Nephron (organoid): ENCODE measurements at regions not wholly inside any gene's neighbourhood (a gene's known extent, or its start where the extent isn't known, plus 50 kb on each side); places are given as distances from the start of the nearest gene placed in this dataset.

Source experiments
- H3K27ac Mint-ChIP-seq, 3 experiments: 2 replicates each; pipeline ENCODE4 v1.8.0; 2020; ENCODE audit warnings: mixed read lengths in 3 of 3, mild to moderate bottlenecking in 2 of 3, moderate library complexity in 1 of 3
- H3K27me3 Mint-ChIP-seq: 2 replicates; pipeline ENCODE4 v1.8.0; 2021; ENCODE audit warnings: low read depth, mild to moderate bottlenecking, moderate library complexity, mixed read lengths
- H3K36me3 Mint-ChIP-seq: 2 replicates; pipeline ENCODE4 v1.8.0; 2020; ENCODE audit warnings: low read depth, mixed read lengths
- H3K4me1 Mint-ChIP-seq: 2 replicates; pipeline ENCODE4 v1.8.0; 2020; ENCODE audit warnings: mixed read lengths
- H3K4me3 Mint-ChIP-seq, 3 experiments: 2 replicates each; pipeline ENCODE4 v1.8.0; 2020; ENCODE audit warnings: mild to moderate bottlenecking in 3 of 3, mixed read lengths in 3 of 3, moderate library complexity in 2 of 3
- H3K9me3 Mint-ChIP-seq: 2 replicates; pipeline ENCODE4 v1.8.0; 2020; ENCODE audit warnings: mixed read lengths
- TF ChIP-seq, protein P1 (sequence below), 3 experiments: fragments of 200-600 bp; sonication (generic); IDR thresholded peaks; one replicate each; pipeline ENCODE4 v1.5.0; 2021; ENCODE audit warnings: antibody characterized with exemption in 3 of 3; ENCODE audit not compliant: unreplicated experiment in 3 of 3

DNA sequence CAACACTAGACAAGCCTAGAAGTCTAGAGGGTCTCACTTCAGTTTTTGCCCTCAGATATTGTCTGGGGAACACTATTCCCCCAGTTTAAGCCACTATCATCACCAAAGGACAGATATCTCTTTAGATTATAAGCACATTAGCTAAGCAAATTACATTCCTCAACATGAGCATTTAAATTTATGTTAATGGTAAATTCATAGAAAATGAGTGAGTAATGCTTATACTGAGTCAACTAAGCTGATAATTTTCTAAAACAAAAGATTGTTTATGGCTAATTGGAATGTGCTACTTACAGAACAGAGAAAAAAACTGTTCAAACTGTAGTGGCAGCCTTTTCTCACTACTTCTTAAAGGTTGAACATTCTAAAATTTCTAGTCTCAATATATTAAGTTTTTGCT lies 290.2 kb downstream of the SLITRK1 start:
- no peak overlapping the region for H3K4me3 Mint-ChIP-seq
- no peak overlapping the region for H3K27ac Mint-ChIP-seq
- peaks cover 3% of the 10 kb centered on the region for H3K9me3 Mint-ChIP-seq
- H3K36me3 Mint-ChIP-seq: no peaks in the 10 kb centered on the region
- H3K27me3 Mint-ChIP-seq: no peaks in the 10 kb centered on the region
- no peaks in the 10 kb centered on the region for H3K4me1 Mint-ChIP-seq
- TF ChIP-seq, protein P1, sequence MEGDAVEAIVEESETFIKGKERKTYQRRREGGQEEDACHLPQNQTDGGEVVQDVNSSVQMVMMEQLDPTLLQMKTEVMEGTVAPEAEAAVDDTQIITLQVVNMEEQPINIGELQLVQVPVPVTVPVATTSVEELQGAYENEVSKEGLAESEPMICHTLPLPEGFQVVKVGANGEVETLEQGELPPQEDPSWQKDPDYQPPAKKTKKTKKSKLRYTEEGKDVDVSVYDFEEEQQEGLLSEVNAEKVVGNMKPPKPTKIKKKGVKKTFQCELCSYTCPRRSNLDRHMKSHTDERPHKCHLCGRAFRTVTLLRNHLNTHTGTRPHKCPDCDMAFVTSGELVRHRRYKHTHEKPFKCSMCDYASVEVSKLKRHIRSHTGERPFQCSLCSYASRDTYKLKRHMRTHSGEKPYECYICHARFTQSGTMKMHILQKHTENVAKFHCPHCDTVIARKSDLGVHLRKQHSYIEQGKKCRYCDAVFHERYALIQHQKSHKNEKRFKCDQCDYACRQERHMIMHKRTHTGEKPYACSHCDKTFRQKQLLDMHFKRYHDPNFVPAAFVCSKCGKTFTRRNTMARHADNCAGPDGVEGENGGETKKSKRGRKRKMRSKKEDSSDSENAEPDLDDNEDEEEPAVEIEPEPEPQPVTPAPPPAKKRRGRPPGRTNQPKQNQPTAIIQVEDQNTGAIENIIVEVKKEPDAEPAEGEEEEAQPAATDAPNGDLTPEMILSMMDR (IDR thresholded peaks at IDR 0.05; ENCODE audit: unreplicated experiment in 3 of 3): no peak

DNA sequence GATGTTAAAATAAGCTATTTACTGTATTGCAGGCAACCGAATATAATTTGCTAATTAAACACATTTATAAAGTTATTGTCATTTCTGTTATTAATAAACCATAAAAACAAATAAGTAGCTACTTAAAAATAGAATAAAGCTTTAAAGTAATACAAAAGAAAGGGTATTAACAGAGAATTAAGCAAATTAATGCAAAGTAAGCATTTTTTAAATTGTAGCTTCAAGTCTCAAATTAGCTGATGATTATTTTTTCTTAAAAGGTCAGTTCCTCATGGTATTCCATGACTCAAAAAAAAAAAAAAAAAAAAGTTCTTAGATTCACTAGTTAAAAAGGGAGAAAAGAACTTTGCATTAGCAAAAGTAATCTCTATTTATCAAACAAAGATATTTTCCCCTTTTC lies 292.5 kb downstream of the SLITRK1 start:
- Mint-ChIP-seq H3K9me3 (peaks cover under 1% of the 10 kb centered on the region), H3K4me3 (no peak overlapping the region), H3K4me1 (no peaks in the 10 kb centered on the region), H3K27ac (no peak overlapping the region), H3K36me3 (no peaks in the 10 kb centered on the region), H3K27me3 (no peaks in the 10 kb centered on the region)
- TF ChIP-seq, protein P1 (IDR thresholded peaks at IDR 0.05; ENCODE audit: unreplicated experiment in 3 of 3): no peak

DNA sequence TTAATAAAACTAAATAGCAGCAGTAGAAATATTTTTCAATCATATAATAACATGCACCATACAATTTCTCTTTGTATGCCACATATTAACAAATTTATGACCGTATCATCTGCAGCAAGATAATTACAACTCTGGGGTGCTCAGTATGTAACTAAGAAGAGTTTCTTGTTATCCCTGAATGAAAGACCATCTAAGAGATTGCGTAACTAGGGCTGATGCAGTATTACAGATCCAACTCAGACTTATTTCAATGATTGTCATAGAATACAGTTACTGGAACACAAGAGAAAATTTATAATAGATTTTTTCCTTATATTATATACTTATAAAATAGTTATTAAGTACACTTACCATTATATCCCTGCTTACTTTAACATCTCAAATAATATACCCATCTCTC lies 305.1 kb downstream of the SLITRK1 start:
- H3K27me3 Mint-ChIP-seq: no peaks in the 10 kb centered on the region
- no peaks in the 10 kb centered on the region for H3K9me3 Mint-ChIP-seq
- H3K36me3 Mint-ChIP-seq: no peaks in the 10 kb centered on the region
- H3K4me3 Mint-ChIP-seq: no peak overlapping the region
- no peak overlapping the region for H3K27ac Mint-ChIP-seq
- TF ChIP-seq, protein P1 (IDR thresholded peaks at IDR 0.05; ENCODE audit: unreplicated experiment in 3 of 3): no peak
- H3K4me1 Mint-ChIP-seq: no peaks in the 10 kb centered on the region

DNA sequence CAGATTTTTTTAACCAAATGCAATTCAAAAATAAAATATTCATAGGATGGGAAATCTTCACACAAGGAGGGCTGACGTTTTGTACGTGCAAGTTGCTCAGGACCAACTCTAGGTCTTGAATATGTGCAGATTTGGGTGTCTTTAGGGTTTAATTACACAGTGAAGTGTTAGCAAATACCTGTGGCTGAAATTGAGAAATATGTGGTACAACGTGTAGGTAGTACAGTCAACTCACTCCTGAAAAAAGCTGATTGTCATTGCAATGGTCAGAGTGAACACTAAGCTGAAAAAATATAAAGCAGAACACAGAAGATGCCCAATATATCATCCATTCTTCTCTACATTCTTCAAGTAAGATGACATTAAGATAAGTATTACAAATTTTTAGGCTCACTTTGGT lies 314.3 kb downstream of the SLITRK1 start:
- Mint-ChIP-seq H3K27me3 (no peaks in the 10 kb centered on the region), H3K27ac (no peak overlapping the region), H3K4me3 (no peak overlapping the region), H3K4me1 (no peaks in the 10 kb centered on the region), H3K36me3 (no peaks in the 10 kb centered on the region), H3K9me3 (no peaks in the 10 kb centered on the region)
- TF ChIP-seq, protein P1 (IDR thresholded peaks at IDR 0.05; ENCODE audit: unreplicated experiment in 3 of 3): no peak

DNA sequence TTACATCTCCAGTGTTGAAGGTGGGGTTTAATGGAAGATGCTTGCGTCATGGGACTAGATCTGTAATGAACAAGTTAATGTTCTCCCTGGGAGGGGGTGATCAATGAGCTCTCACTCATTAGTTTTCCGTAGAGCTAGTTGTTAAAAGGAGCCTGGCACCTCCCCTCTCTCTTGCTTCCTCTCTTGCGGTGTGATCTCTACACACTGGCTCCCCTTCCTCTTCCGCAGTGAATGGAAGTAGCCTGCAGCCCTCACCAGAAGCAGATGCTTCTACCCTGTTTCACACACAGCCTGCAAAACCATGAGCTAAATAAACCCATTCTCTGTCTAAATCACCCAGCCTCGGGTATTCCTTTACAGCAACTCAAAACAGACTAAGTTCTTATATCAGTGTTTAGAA lies 318.8 kb downstream of the SLITRK1 start:
- Mint-ChIP-seq H3K4me3 (no peak overlapping the region), H3K4me1 (no peaks in the 10 kb centered on the region), H3K36me3 (no peaks in the 10 kb centered on the region), H3K9me3 (no peaks in the 10 kb centered on the region), H3K27ac (no peak overlapping the region), H3K27me3 (no peaks in the 10 kb centered on the region)
- TF ChIP-seq, protein P1 (IDR thresholded peaks at IDR 0.05; ENCODE audit: unreplicated experiment in 3 of 3): no peak

DNA sequence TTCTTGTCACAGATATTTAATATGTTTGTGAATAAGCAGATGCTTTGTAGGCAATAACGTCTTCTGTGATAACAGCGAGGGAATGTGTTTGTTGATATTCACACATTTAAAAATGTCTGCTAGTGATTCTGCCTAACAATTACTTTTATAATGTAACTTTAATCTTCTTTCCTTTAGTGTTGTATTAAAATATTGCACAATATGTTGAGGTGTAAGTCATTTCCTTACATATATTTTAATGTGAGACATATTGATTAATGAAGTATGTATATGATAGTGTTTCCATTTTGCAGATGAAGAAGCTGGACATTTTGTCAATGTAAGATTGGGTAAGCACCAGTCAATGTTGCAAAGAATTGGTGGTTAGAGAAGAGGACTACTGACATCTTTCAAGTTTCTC lies 324.4 kb downstream of the SLITRK1 start:
- no peak overlapping the region for H3K4me3 Mint-ChIP-seq
- no peaks in the 10 kb centered on the region for H3K9me3 Mint-ChIP-seq
- TF ChIP-seq, protein P1 (IDR thresholded peaks at IDR 0.05; ENCODE audit: unreplicated experiment in 3 of 3): no peak
- peaks cover 4% of the 10 kb centered on the region for H3K27me3 Mint-ChIP-seq
- no peaks in the 10 kb centered on the region for H3K4me1 Mint-ChIP-seq
- no peak overlapping the region for H3K27ac Mint-ChIP-seq
- no peaks in the 10 kb centered on the region for H3K36me3 Mint-ChIP-seq
